GM12878 (cell line): ENCODE measurements at regions not wholly inside any gene's neighbourhood (a gene's known extent, or its start where the extent isn't known, plus 50 kb on each side); places are given as distances from the start of the nearest gene placed in this dataset.

Source experiments
- ATAC-seq: fragments of 200-7000 bp; cut with Tn5 transposase; 3 replicates; pipeline ENCODE4 v1.9.1; 2020; ENCODE audit warnings: mild to moderate bottlenecking, moderate library complexity
- BruUV-seq: library from RNA; stranded (reverse); fragments of 400-500 nt; replicated peaks from 2 replicates; lab custom pipeline; 2021; lab: Mats Ljungman, UMichigan
- CTCF ChIA-PET: fragments of 300-600 bp; sonication (Branson Sonifier 250); formaldehyde crosslinking; extraction: SDS; loops from one replicate; lab custom pipeline; 2021; ENCODE audit warnings: inconsistent platforms; lab: Yijun Ruan, JAX
- POLR2A ChIA-PET: fragments of 350-600 bp; formaldehyde crosslinking; extraction: SDS; loops from one replicate; lab custom pipeline; 2021; ENCODE audit warnings: inconsistent platforms; lab: Charles Lee
- RAD21 ChIA-PET: fragments of 300-600 bp; sonication (Branson Sonifier 250); formaldehyde crosslinking; loops from one replicate; lab custom pipeline; 2023; ENCODE audit warnings: antibody characterized with exemption; ENCODE audit not compliant: unreplicated experiment; lab: Charles Lee
- SMC1A ChIA-PET: fragments of 300-600 bp; sonication (Branson Sonifier 250); formaldehyde crosslinking; loops from one replicate; lab custom pipeline; 2023; ENCODE audit not compliant: unreplicated experiment, uncharacterized antibody; lab: Charles Lee
- DNase-seq: peaks from one replicate; pipeline ENCODE4 v3.0.0-alpha.2; 2011; ENCODE audit warnings: low read depth, low spot score
- FAIRE-seq: peaks from 3 replicates; lab custom pipeline; 2011; peaks lifted over from hg19 to GRCh38; lab: Jason Lieb, UNC
- H2AFZ ChIP-seq: 2 replicates; pipeline ENCODE4 v1.6.0; 2011; ENCODE audit warnings: low read depth, low read length, control low read depth; ENCODE audit not compliant: control insufficient read depth
- H3K27ac ChIP-seq: 2 replicates; pipeline ENCODE4 v1.5.1; 2011; ENCODE audit warnings: control low read depth; ENCODE audit not compliant: control insufficient read depth, insufficient read depth
- H3K27me3 ChIP-seq, 2 experiments: replicated peaks in 1 of 2; 2 replicates each; pipeline versions ENCODE4 v1.6.0 to v1.6.1; 2011; ENCODE audit warnings: low read length in 1 of 2; ENCODE audit not compliant: control insufficient read depth in 2 of 2, insufficient read depth in 2 of 2
- H3K36me3 ChIP-seq, 2 experiments: 2 replicates each; pipeline ENCODE4 v1.5.1; 2011; ENCODE audit warnings: low read length in 1 of 2; ENCODE audit not compliant: control insufficient read depth in 2 of 2, insufficient read depth in 2 of 2
- H3K4me1 ChIP-seq: 2 replicates; pipeline ENCODE4 v1.6.1; 2011; ENCODE audit warnings: mild to moderate bottlenecking, low read length, moderate library complexity, mixed read lengths; ENCODE audit not compliant: control insufficient read depth, insufficient read depth
- H3K4me2 ChIP-seq: 2 replicates; pipeline ENCODE4 v1.6.0; 2011; ENCODE audit warnings: control low read depth; ENCODE audit not compliant: control insufficient read depth, insufficient read depth
- H3K4me3 ChIP-seq: fragments of 200-600 bp; sonication (generic); 2 replicates; pipeline ENCODE4 v1.5.1; 2016
- H3K79me2 ChIP-seq: 2 replicates; pipeline ENCODE4 v1.6.0; 2011; ENCODE audit warnings: low read length; ENCODE audit not compliant: control insufficient read depth, insufficient read depth
- H3K9ac ChIP-seq: 2 replicates; pipeline ENCODE4 v1.8.0; 2011; ENCODE audit warnings: low read length, control low read depth, mixed read lengths; ENCODE audit not compliant: control insufficient read depth, insufficient read depth
- H3K9me3 ChIP-seq: replicated peaks from 3 replicates; pipeline ENCODE4 v1.5.1; 2011; ENCODE audit warnings: mild to moderate bottlenecking, low read length; ENCODE audit not compliant: control insufficient read depth, insufficient read depth
- H4K20me1 ChIP-seq: 2 replicates; pipeline ENCODE4 v1.6.0; 2011; ENCODE audit not compliant: control insufficient read depth, insufficient read depth
- BMI1 ChIP-seq: fragments of 450-650 bp; IDR thresholded peaks from 2 replicates; pipeline ENCODE4 v1.6.1; 2016; ENCODE audit warnings: mild to moderate bottlenecking, moderate library complexity, borderline replicate concordance
- CHD1 ChIP-seq: IDR thresholded peaks from 2 replicates; pipeline ENCODE4 v1.6.1; 2012; ENCODE audit warnings: low read depth, low read length, improper control_type of control experiment
- CREM ChIP-seq: IDR thresholded peaks from 2 replicates; pipeline ENCODE4 v1.6.1; 2014; ENCODE audit warnings: antibody characterized with exemption, low read depth
- FOXK2 ChIP-seq: fragments of 450-650 bp; IDR thresholded peaks from 2 replicates; pipeline ENCODE4 v1.6.1; 2017; ENCODE audit warnings: mild to moderate bottlenecking, moderate library complexity
- FOXM1 ChIP-seq: IDR thresholded peaks from 2 replicates; pipeline ENCODE4 v1.6.1; 2012; ENCODE audit warnings: low read depth, mild to moderate bottlenecking, inconsistent platforms, low read length, moderate library complexity
- HCFC1 ChIP-seq: fragments of 150-350 bp; IDR thresholded peaks from 2 replicates; pipeline ENCODE4 v1.6.1; 2014; ENCODE audit warnings: low read length
- MYB ChIP-seq: fragments of 150-350 bp; IDR thresholded peaks from 2 replicates; pipeline ENCODE4 v1.6.1; 2014; ENCODE audit warnings: mild to moderate bottlenecking, low read depth, low read length, borderline replicate concordance
- NFXL1 ChIP-seq: fragments of 450-650 bp; IDR thresholded peaks from 2 replicates; pipeline ENCODE4 v1.6.1; 2017; ENCODE audit warnings: antibody characterized with exemption, mild to moderate bottlenecking, borderline replicate concordance
- PML ChIP-seq: IDR thresholded peaks from 2 replicates; pipeline ENCODE4 v1.6.1; 2012; ENCODE audit warnings: low read length, inconsistent platforms
- POLR2A ChIP-seq: IDR thresholded peaks from 2 replicates; pipeline ENCODE4 v1.6.1; 2011; ENCODE audit warnings: low read depth, mild to moderate bottlenecking, low read length
- POU2F2 ChIP-seq: IDR thresholded peaks from 3 replicates; pipeline ENCODE4 v1.6.1; 2011; ENCODE audit warnings: low read depth, mild to moderate bottlenecking, low read length, borderline replicate concordance
- RAD51 ChIP-seq: fragments of 450-650 bp; IDR thresholded peaks from 2 replicates; pipeline ENCODE4 v1.6.1; 2016; ENCODE audit warnings: moderate library complexity, mild to moderate bottlenecking, inconsistent platforms
- RFX5 ChIP-seq: IDR thresholded peaks from 2 replicates; pipeline ENCODE4 v1.6.1; 2011; ENCODE audit warnings: low read depth, low read length, improper control_type of control experiment
- SIN3A ChIP-seq: IDR thresholded peaks from 2 replicates; pipeline ENCODE4 v1.6.1; 2012; ENCODE audit warnings: low read depth, low read length, improper control_type of control experiment
- SIX5 ChIP-seq: IDR thresholded peaks from 2 replicates; pipeline ENCODE4 v1.6.1; 2011; ENCODE audit warnings: mild to moderate bottlenecking, low read depth, low read length, moderate library complexity; ENCODE audit not compliant: severe bottlenecking
- SMARCA5 ChIP-seq: fragments of 450-650 bp; IDR thresholded peaks from 2 replicates; pipeline ENCODE4 v1.6.1; 2017; ENCODE audit warnings: mild to moderate bottlenecking
- STAT1 ChIP-seq: fragments of 450-650 bp; conservative IDR thresholded peaks from 2 replicates; pipeline ENCODE4 v1.6.1; 2014; ENCODE audit warnings: antibody characterized with exemption, mild to moderate bottlenecking
- YBX1 ChIP-seq: fragments of 450-650 bp; IDR thresholded peaks from 2 replicates; pipeline ENCODE4 v1.6.1; 2016; ENCODE audit warnings: antibody characterized with exemption
- ZZZ3 ChIP-seq: IDR thresholded peaks from 2 replicates; pipeline ENCODE4 v1.6.1; 2011; ENCODE audit warnings: low read depth; ENCODE audit not compliant: control insufficient read depth, insufficient read length
- WGBS: methylation state at CpG from one replicate; pipeline ENCODE4 v1.1.6; 2016; ENCODE audit warnings: low lambda C conversion rate; ENCODE audit not compliant: insufficient replicate concordance, insufficient coverage; ENCODE audit errors: missing lambda C conversion rate; 5-methylcytosine and 5-hydroxymethylcytosine counted together
- in situ Hi-C: fragments of 300-500 bp; cut with MboI; formaldehyde crosslinking; loops from 9 replicates; pipeline ENCODE4 v1.14.3; 2018; ENCODE audit warnings: mixed read lengths
- intact Hi-C: fragments of 100-400 bp; cut with micrococcal nuclease; formaldehyde crosslinking; loops from one replicate; pipeline ENCODE4 v1.14.2; 2022; ENCODE audit not compliant: unreplicated experiment
- TF ChIP-seq, protein P1 (sequence below): IDR thresholded peaks from 2 replicates; pipeline ENCODE4 v1.6.1; 2011; ENCODE audit warnings: borderline replicate concordance, low read depth, mild to moderate bottlenecking, moderate library complexity, low read length; ENCODE audit not compliant: insufficient read depth, poor library complexity, severe bottlenecking
- TF ChIP-seq, protein P2 (sequence below): fragments of 450-650 bp; IDR thresholded peaks from 2 replicates; pipeline ENCODE4 v1.6.1; 2016; ENCODE audit warnings: mild to moderate bottlenecking
- TF ChIP-seq, protein P3 (sequence below): fragments of 450-650 bp; IDR thresholded peaks from 2 replicates; pipeline ENCODE4 v1.6.1; 2017; ENCODE audit warnings: borderline replicate concordance

DNA sequence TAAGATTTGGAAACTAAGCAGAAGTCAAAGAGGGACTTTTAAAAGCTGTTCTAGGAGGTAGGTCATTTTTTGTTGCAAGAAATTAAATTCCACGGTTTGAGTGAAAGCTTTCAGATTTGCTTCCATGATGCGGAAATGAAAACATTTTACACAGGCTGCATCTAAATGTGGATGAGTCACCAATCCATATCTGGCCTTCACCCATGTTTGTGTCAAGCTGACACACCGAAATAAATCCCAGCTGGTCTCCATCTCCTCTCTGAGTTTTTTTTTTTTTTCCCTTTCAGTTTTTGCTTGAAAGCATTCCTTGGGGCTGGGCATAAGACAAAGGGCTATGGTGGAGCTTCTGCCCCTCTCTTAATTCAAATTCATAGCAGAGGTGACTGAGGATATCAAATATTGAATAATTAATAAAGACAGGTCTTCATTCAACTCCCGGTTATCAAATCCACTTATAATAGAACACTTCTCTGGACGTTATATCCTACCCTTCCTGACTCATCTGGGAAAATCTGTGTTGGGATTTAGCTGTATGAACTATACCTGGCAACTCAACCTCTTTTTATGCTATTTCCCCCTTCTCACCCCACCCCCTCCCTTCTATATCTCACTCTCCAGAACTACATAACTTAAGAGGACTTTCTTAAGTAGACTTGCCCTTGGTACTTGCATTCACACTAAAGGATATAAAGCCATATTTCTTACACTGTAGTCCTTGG is 558.3 kb upstream of the GCFC2 start (continued):
- TF ChIP-seq, protein P1, sequence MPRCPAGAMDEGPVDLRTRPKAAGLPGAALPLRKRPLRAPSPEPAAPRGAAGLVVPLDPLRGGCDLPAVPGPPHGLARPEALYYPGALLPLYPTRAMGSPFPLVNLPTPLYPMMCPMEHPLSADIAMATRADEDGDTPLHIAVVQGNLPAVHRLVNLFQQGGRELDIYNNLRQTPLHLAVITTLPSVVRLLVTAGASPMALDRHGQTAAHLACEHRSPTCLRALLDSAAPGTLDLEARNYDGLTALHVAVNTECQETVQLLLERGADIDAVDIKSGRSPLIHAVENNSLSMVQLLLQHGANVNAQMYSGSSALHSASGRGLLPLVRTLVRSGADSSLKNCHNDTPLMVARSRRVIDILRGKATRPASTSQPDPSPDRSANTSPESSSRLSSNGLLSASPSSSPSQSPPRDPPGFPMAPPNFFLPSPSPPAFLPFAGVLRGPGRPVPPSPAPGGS = no peak
- TF ChIP-seq SIX5 (no peak), CREM (no peak), PML (no peak), RAD51 (no peak), RFX5 (no peak), FOXM1 (no peak), MYB (no peak)

DNA sequence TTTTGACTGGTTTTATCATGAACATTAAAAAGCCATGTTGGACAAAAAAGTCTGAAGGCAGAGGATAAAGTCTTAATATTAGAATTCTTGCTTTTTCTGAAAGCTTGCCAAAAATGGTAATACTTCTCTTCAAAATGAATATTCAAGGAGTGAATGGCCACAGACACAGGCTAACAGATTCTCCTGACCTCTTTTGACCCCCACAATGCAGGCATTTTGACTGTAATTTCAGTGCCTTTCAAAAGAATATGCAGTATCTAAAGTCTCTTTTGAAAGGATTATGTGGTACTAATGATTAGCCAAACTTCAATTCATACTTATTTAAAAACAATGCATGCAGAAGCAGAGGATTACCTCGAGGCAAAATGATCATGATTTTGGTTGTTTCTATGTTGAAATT is 557.8 kb upstream of the GCFC2 start:
- Histone ChIP-seq H3K9me3 (no peaks in the 10 kb centered on the region), H3K9ac (no peak overlapping the region), H2AFZ (no peak overlapping the region), H3K4me2 (no peak overlapping the region), H4K20me1 (no peaks in the 10 kb centered on the region), H3K4me1 (no peaks in the 10 kb centered on the region), H3K27me3 (no peaks in the 10 kb centered on the region), H3K79me2 (no peaks in the 10 kb centered on the region), H3K4me3 (no peak overlapping the region), H3K36me3 (no peaks in the 10 kb centered on the region), H3K27ac (no peak overlapping the region)
- DNase-seq (no peak), FAIRE-seq (no peak), ATAC-seq (no peak)
- intact Hi-C loops = no loop called here
- 0% methylated on average over 1 of the region's 1 CpG for WGBS
- SMC1A ChIA-PET = no interaction called here
- CTCF ChIA-PET = no interaction called here
- no TSS peak for BruUV-seq
- in situ Hi-C loops = no loop called here
- RAD21 ChIA-PET = no interaction called here
- POLR2A ChIA-PET = no interaction called here
- TF ChIP-seq BMI1 = no peak
- TF ChIP-seq YBX1 = no peak
- TF ChIP-seq SIN3A = no peak
- no peak for TF ChIP-seq SMARCA5
- TF ChIP-seq CREM = no peak
- no peak for TF ChIP-seq ZZZ3
- TF ChIP-seq NFXL1 = no peak
- TF ChIP-seq POLR2A = no peak
- no peak for TF ChIP-seq POU2F2
- no peak for TF ChIP-seq STAT1
- TF ChIP-seq CHD1 = no peak
- TF ChIP-seq HCFC1 = no peak
- TF ChIP-seq, protein P2, sequence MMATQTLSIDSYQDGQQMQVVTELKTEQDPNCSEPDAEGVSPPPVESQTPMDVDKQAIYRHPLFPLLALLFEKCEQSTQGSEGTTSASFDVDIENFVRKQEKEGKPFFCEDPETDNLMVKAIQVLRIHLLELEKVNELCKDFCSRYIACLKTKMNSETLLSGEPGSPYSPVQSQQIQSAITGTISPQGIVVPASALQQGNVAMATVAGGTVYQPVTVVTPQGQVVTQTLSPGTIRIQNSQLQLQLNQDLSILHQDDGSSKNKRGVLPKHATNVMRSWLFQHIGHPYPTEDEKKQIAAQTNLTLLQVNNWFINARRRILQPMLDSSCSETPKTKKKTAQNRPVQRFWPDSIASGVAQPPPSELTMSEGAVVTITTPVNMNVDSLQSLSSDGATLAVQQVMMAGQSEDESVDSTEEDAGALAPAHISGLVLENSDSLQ = no peak
- TF ChIP-seq, protein P3, sequence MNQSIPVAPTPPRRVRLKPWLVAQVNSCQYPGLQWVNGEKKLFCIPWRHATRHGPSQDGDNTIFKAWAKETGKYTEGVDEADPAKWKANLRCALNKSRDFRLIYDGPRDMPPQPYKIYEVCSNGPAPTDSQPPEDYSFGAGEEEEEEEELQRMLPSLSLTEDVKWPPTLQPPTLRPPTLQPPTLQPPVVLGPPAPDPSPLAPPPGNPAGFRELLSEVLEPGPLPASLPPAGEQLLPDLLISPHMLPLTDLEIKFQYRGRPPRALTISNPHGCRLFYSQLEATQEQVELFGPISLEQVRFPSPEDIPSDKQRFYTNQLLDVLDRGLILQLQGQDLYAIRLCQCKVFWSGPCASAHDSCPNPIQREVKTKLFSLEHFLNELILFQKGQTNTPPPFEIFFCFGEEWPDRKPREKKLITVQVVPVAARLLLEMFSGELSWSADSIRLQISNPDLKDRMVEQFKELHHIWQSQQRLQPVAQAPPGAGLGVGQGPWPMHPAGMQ = no peak
- TF ChIP-seq FOXK2 = no peak
